Esophagus squamous epithelium (tissue), 5 donors: ENCODE measurements at regions not wholly inside any gene's neighbourhood (a gene's known extent, or its start where the extent isn't known, plus 50 kb on each side); places are given as distances from the start of the nearest gene placed in this dataset.

Experiments
- DNase-seq: peaks from one replicate; lab custom pipeline; 2025; lab: John Stamatoyannopoulos, UW
- H3K27ac ChIP-seq, 4 donors: fragments of 200-600 bp; sonication (generic); one replicate each; pipeline ENCODE4 v1.5.1; 2016 to 2019; ENCODE audit warnings: mild to moderate bottlenecking in 1 of 4
- H3K27me3 ChIP-seq, 4 donors: fragments of 200-600 bp; sonication (generic); 1 replicate in 3 of 4; 2 replicates in 1 of 4; pipeline versions ENCODE4 v1.5.1 to v1.6.0; 2017 to 2021; ENCODE audit warnings: antibody characterized with exemption in 1 of 4
- H3K36me3 ChIP-seq, 3 donors: fragments of 200-600 bp; sonication (generic); one replicate each; pipeline ENCODE4 v1.5.1; 2016 to 2019
- H3K4me1 ChIP-seq, 3 donors: fragments of 200-600 bp; sonication (generic); one replicate each; pipeline ENCODE4 v1.5.1; 2017 to 2019
- H3K4me3 ChIP-seq, 4 donors: fragments of 200-600 bp; sonication (generic); 1 replicate in 3 of 4; 2 replicates in 1 of 4; pipeline ENCODE4 v1.5.1; 2016 to 2019; ENCODE audit warnings: mild to moderate bottlenecking in 2 of 4, moderate library complexity in 1 of 4
- H3K9me3 ChIP-seq, 3 donors: fragments of 200-600 bp; sonication (generic); one replicate each; pipeline ENCODE4 v1.5.1; 2016 to 2019
- POLR2A ChIP-seq, 4 donors: fragments of 450-650 bp; IDR thresholded peaks; one replicate each; pipeline ENCODE4 v1.6.1; 2017; ENCODE audit warnings: antibody characterized with exemption in 4 of 4, mild to moderate bottlenecking in 4 of 4, moderate library complexity in 3 of 4
- WGBS, 2 donors: methylation state at CpG; one replicate each; pipeline ENCODE4 v1.1.5; 2018; 5-methylcytosine and 5-hydroxymethylcytosine counted together
- intact Hi-C: fragments of 100-400 bp; cut with DNase I; formaldehyde crosslinking; loops from one replicate; pipeline ENCODE4 v1.15.0; 2022
- TF ChIP-seq, protein P1 (sequence below), 6 experiments: fragments of 450-650 bp in 4 of 6; fragments of 200-600 bp in 2 of 6; sonication (generic) in 2 of 6; IDR thresholded peaks; one replicate each; pipeline ENCODE4 v1.5.1; 2016 to 2019; ENCODE audit warnings: antibody characterized with exemption in 6 of 6, mild to moderate bottlenecking in 4 of 6, moderate library complexity in 4 of 6
- donor health status: DM: yes; HTN: yes; CAD: no.

DNA sequence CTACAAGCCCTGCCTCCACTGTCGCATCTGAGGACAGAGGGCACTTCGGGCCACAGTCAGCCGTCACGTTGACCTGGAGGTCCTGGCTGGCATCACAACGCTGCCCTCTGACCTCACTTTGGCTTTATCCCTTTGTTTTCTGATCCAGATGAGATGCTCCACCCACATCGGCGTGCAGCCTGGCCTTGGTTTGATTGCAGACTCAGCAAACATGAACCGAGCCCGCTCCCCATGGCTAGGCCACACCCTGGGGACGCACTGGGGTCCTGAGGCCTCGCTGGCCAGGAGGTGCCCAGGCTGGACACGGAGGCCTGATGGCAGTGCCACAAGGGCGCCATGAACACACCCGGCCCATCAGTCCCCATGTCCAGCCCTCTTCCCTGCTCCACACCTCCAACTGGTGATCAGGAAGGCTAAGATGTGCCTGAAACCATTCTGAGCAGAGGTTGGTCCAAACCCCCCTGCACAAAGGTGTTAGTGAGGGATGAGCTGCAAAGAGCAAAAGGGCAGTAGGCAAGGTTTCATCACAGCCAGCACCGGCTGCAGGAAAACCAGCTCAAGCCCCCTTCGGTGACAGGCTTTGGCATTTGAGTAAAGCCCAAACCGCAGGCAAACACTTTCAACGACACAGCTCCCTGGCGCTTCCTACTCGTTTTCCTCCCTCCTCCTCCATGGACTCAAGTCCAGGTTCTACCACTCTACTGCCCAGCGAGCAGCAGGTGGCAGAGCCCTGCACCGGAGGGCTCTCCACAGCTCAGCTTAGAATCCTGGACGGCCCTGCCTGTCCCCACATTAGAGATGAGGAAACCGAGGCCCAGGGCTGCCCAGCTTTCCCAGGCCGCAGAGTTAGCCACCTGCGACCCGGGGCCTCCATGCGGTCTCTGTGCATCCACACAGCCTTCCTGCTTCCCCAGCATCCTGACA is 165.8 kb downstream of the NUP210 start:
- peaks cover 0 to 14% (median 0%) of the 10 kb centered on the region in 4 donors for H3K27me3 ChIP-seq
- DNase-seq: no peak
- H3K27ac ChIP-seq: no peak overlapping the region
- H3K4me1 ChIP-seq: no peaks in the 10 kb centered on the region
- no peak for TF ChIP-seq POLR2A (IDR thresholded peaks at IDR 0.05)
- TF ChIP-seq, protein P1, sequence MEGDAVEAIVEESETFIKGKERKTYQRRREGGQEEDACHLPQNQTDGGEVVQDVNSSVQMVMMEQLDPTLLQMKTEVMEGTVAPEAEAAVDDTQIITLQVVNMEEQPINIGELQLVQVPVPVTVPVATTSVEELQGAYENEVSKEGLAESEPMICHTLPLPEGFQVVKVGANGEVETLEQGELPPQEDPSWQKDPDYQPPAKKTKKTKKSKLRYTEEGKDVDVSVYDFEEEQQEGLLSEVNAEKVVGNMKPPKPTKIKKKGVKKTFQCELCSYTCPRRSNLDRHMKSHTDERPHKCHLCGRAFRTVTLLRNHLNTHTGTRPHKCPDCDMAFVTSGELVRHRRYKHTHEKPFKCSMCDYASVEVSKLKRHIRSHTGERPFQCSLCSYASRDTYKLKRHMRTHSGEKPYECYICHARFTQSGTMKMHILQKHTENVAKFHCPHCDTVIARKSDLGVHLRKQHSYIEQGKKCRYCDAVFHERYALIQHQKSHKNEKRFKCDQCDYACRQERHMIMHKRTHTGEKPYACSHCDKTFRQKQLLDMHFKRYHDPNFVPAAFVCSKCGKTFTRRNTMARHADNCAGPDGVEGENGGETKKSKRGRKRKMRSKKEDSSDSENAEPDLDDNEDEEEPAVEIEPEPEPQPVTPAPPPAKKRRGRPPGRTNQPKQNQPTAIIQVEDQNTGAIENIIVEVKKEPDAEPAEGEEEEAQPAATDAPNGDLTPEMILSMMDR (IDR thresholded peaks at IDR 0.05): no peak
- H3K9me3 ChIP-seq: no peaks in the 10 kb centered on the region
- no peaks in the 10 kb centered on the region for H3K36me3 ChIP-seq
- no peak overlapping the region for H3K4me3 ChIP-seq
- WGBS, 2 donors: 83 to 87% methylated on average over 6 to 7 of the region's 28 CpGs
- intact Hi-C loops: no loop called here

DNA sequence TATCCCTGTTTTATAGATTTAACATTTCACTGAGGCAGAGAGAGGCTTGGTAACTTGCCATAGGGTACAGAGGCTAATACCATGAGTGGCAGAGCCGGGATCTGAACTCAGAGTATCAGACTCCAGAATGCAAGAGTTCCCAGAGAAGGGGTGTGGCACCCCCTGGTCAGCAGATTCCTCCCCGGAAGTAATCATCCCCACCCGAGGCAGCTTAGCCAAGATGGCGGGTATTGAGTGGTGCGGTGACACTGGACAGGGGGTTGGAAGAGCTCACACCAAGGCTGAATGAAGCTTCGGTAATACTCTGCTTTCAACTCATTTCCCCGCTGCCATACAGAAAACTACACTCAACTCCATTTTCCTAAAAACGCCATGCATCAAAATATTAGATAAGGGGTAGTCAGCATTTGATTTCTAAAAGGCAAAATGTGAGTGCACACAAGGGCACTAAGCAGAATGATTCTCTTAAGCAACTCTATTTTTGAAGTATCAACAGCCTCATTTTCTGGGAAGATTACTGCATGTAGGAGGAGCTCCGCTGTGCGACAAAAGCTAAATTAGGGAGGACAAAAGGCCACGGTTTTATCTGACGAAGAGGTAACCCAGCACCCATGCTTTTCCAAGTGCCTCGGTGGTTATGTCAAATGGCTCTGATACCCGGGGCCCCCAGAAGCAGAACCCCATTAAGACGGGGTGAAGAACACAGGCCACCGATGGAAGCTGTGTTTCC is 166.7 kb downstream of the NUP210 start:
- Histone ChIP-seq H3K27ac (no peak overlapping the region), H3K27me3 (peaks cover 0 to 14% (median 0%) of the 10 kb centered on the region in 4 donors), H3K36me3 (no peaks in the 10 kb centered on the region), H3K4me1 (peaks cover 0 to 4% (median 2%) of the 10 kb centered on the region in 3 donors), H3K4me3 (no peak overlapping the region), H3K9me3 (no peaks in the 10 kb centered on the region)
- WGBS, 2 donors: 78 to 90% methylated on average over 11 to 16 of the region's 16 CpGs
- no peak for DNase-seq
- intact Hi-C loops: no loop called here
- TF ChIP-seq, protein P1 (IDR thresholded peaks at IDR 0.05): no peak
- TF ChIP-seq POLR2A (IDR thresholded peaks at IDR 0.05): no peak

DNA sequence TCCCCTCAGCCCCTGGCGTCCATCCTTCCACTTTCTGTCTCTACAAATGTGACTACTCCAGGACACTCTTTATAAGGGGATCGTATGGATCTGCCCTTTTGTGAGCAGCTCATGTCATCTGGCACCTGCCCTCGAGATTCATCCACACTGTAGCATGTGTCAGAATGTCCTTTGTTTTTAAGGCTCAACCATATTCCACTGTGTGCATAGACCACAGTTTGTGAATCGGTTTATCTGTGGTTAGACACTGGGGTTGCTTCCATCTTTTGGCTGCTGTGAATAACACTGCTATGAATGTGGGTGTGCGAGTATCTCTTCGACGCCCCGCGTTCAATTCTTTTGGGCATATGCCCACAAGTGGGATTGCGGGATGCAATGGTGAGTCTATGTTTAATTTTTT is 167.9 kb downstream of the NUP210 start:
- intact Hi-C loops: no loop called here
- Histone ChIP-seq H3K9me3 (no peaks in the 10 kb centered on the region), H3K36me3 (no peaks in the 10 kb centered on the region), H3K27me3 (peaks cover 0 to 14% (median 0%) of the 10 kb centered on the region in 4 donors), H3K27ac (no peak overlapping the region), H3K4me3 (no peak overlapping the region), H3K4me1 (peaks cover 0 to 11% (median 5%) of the 10 kb centered on the region in 3 donors)
- no peak for TF ChIP-seq POLR2A (IDR thresholded peaks at IDR 0.05)
- TF ChIP-seq, protein P1 (IDR thresholded peaks at IDR 0.05): no peak
- WGBS, 2 donors: 76 to 78% methylated on average over 10 of the region's 10 CpGs
- no peak for DNase-seq

DNA sequence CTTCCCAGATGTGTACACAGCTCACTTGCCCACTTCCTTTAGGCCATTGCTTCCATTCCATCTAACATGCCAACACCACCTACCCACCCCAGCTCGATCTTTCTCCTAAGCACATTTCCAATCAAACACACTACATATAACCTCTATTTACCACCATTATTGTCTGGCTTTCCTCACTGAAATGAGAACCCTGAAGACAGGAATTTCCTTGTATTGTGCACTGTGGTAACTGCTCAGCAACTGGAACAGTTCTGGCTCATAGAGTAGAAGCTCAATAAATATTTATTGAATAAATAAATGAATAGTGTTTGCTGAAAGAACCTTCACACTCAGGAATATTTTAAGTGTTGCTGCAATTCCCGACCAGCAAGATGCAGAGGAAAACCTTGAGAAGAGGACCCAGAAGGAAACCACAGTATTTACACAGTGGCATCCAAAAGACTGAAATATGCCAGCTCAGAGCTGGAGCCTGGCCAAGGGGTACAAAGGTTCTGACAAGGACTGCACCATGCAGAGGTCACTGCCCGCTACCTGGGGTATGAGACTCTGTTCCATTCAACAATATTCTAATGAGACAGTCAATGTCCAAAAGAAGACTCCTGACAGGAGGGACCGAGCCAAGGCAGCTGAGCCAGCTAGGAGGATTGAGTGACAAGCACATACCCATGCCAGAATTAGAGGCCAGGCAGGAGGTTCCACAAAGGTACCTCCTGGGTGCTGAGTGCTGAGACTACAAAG is 168.8 kb downstream of the NUP210 start:
- Histone ChIP-seq H3K27me3 (peaks cover 0 to 8% (median 0%) of the 10 kb centered on the region in 4 donors), H3K4me1 (peaks cover 0 to 20% (median 5%) of the 10 kb centered on the region in 3 donors), H3K9me3 (no peaks in the 10 kb centered on the region), H3K27ac (no peak overlapping the region), H3K36me3 (no peaks in the 10 kb centered on the region), H3K4me3 (no peak overlapping the region)
- WGBS, 2 donors: 59 to 74% methylated on average over 2 to 4 of the region's 4 CpGs
- DNase-seq: no peak
- TF ChIP-seq POLR2A (IDR thresholded peaks at IDR 0.05): no peak
- TF ChIP-seq, protein P1 (IDR thresholded peaks at IDR 0.05): no peak
- intact Hi-C loops: no loop called here
